GM12878 (cell line): ENCODE measurements at regions not wholly inside any gene's neighbourhood (a gene's known extent, or its start where the extent isn't known, plus 50 kb on each side); places are given as distances from the start of the nearest gene placed in this dataset.

ENCODE experiments used
- ATAC-seq: fragments of 200-7000 bp; cut with Tn5 transposase; 3 replicates; pipeline ENCODE4 v1.9.1; 2020; ENCODE audit warnings: mild to moderate bottlenecking, moderate library complexity
- BruUV-seq: library from RNA; stranded (reverse); fragments of 400-500 nt; replicated peaks from 2 replicates; lab custom pipeline; 2021; lab: Mats Ljungman, UMichigan
- CTCF ChIA-PET: fragments of 300-600 bp; sonication (Branson Sonifier 250); formaldehyde crosslinking; extraction: SDS; loops from one replicate; lab custom pipeline; 2021; ENCODE audit warnings: inconsistent platforms; lab: Yijun Ruan, JAX
- POLR2A ChIA-PET: fragments of 350-600 bp; formaldehyde crosslinking; extraction: SDS; loops from one replicate; lab custom pipeline; 2021; ENCODE audit warnings: inconsistent platforms; lab: Charles Lee
- RAD21 ChIA-PET: fragments of 300-600 bp; sonication (Branson Sonifier 250); formaldehyde crosslinking; loops from one replicate; lab custom pipeline; 2023; ENCODE audit warnings: antibody characterized with exemption; ENCODE audit not compliant: unreplicated experiment; lab: Charles Lee
- SMC1A ChIA-PET: fragments of 300-600 bp; sonication (Branson Sonifier 250); formaldehyde crosslinking; loops from one replicate; lab custom pipeline; 2023; ENCODE audit not compliant: unreplicated experiment, uncharacterized antibody; lab: Charles Lee
- DNase-seq: peaks from one replicate; pipeline ENCODE4 v3.0.0-alpha.2; 2011; ENCODE audit warnings: low read depth, low spot score
- FAIRE-seq: peaks from 3 replicates; lab custom pipeline; 2011; peaks lifted over from hg19 to GRCh38; lab: Jason Lieb, UNC
- H2AFZ ChIP-seq: 2 replicates; pipeline ENCODE4 v1.6.0; 2011; ENCODE audit warnings: low read depth, low read length, control low read depth; ENCODE audit not compliant: control insufficient read depth
- H3K27ac ChIP-seq: 2 replicates; pipeline ENCODE4 v1.5.1; 2011; ENCODE audit warnings: control low read depth; ENCODE audit not compliant: control insufficient read depth, insufficient read depth
- H3K27me3 ChIP-seq, 2 experiments: replicated peaks in 1 of 2; 2 replicates each; pipeline versions ENCODE4 v1.6.0 to v1.6.1; 2011; ENCODE audit warnings: low read length in 1 of 2; ENCODE audit not compliant: control insufficient read depth in 2 of 2, insufficient read depth in 2 of 2
- H3K36me3 ChIP-seq, 2 experiments: 2 replicates each; pipeline ENCODE4 v1.5.1; 2011; ENCODE audit warnings: low read length in 1 of 2; ENCODE audit not compliant: control insufficient read depth in 2 of 2, insufficient read depth in 2 of 2
- H3K4me1 ChIP-seq: 2 replicates; pipeline ENCODE4 v1.6.1; 2011; ENCODE audit warnings: mild to moderate bottlenecking, low read length, moderate library complexity, mixed read lengths; ENCODE audit not compliant: control insufficient read depth, insufficient read depth
- H3K4me2 ChIP-seq: 2 replicates; pipeline ENCODE4 v1.6.0; 2011; ENCODE audit warnings: control low read depth; ENCODE audit not compliant: control insufficient read depth, insufficient read depth
- H3K4me3 ChIP-seq: fragments of 200-600 bp; sonication (generic); 2 replicates; pipeline ENCODE4 v1.5.1; 2016
- H3K79me2 ChIP-seq: 2 replicates; pipeline ENCODE4 v1.6.0; 2011; ENCODE audit warnings: low read length; ENCODE audit not compliant: control insufficient read depth, insufficient read depth
- H3K9ac ChIP-seq: 2 replicates; pipeline ENCODE4 v1.8.0; 2011; ENCODE audit warnings: low read length, control low read depth, mixed read lengths; ENCODE audit not compliant: control insufficient read depth, insufficient read depth
- H3K9me3 ChIP-seq: replicated peaks from 3 replicates; pipeline ENCODE4 v1.5.1; 2011; ENCODE audit warnings: mild to moderate bottlenecking, low read length; ENCODE audit not compliant: control insufficient read depth, insufficient read depth
- H4K20me1 ChIP-seq: 2 replicates; pipeline ENCODE4 v1.6.0; 2011; ENCODE audit not compliant: control insufficient read depth, insufficient read depth
- BCL11A ChIP-seq: IDR thresholded peaks from 2 replicates; pipeline ENCODE4 v1.6.1; 2011; ENCODE audit warnings: low read depth, low read length
- HDAC2 ChIP-seq: fragments of 200-600 bp; sonication (generic); IDR thresholded peaks from 2 replicates; pipeline ENCODE4 v1.6.1; 2017
- MTA3 ChIP-seq: IDR thresholded peaks from 2 replicates; pipeline ENCODE4 v1.6.1; 2012; ENCODE audit warnings: low read length, inconsistent platforms, borderline replicate concordance
- MYB ChIP-seq: fragments of 150-350 bp; IDR thresholded peaks from 2 replicates; pipeline ENCODE4 v1.6.1; 2014; ENCODE audit warnings: mild to moderate bottlenecking, low read depth, low read length, borderline replicate concordance
- NFXL1 ChIP-seq: fragments of 450-650 bp; IDR thresholded peaks from 2 replicates; pipeline ENCODE4 v1.6.1; 2017; ENCODE audit warnings: antibody characterized with exemption, mild to moderate bottlenecking, borderline replicate concordance
- POU2F2 ChIP-seq: IDR thresholded peaks from 3 replicates; pipeline ENCODE4 v1.6.1; 2011; ENCODE audit warnings: low read depth, mild to moderate bottlenecking, low read length, borderline replicate concordance
- RUNX3 ChIP-seq: IDR thresholded peaks from 2 replicates; pipeline ENCODE4 v1.6.1; 2012; ENCODE audit warnings: low read length, inconsistent platforms
- SP1 ChIP-seq: IDR thresholded peaks from one replicate; pipeline ENCODE4 v1.6.1; 2011; ENCODE audit warnings: low read depth, low read length
- SUPT20H ChIP-seq: IDR thresholded peaks from 2 replicates; pipeline ENCODE4 v1.6.1; 2011; ENCODE audit warnings: low read depth, mild to moderate bottlenecking, low read length, moderate library complexity, borderline replicate concordance; ENCODE audit not compliant: control insufficient read depth
- WGBS: methylation state at CpG from one replicate; pipeline ENCODE4 v1.1.6; 2016; ENCODE audit warnings: low lambda C conversion rate; ENCODE audit not compliant: insufficient replicate concordance, insufficient coverage; ENCODE audit errors: missing lambda C conversion rate; 5-methylcytosine and 5-hydroxymethylcytosine counted together
- in situ Hi-C: fragments of 300-500 bp; cut with MboI; formaldehyde crosslinking; loops from 9 replicates; pipeline ENCODE4 v1.14.3; 2018; ENCODE audit warnings: mixed read lengths
- intact Hi-C: fragments of 100-400 bp; cut with micrococcal nuclease; formaldehyde crosslinking; loops from one replicate; pipeline ENCODE4 v1.14.2; 2022; ENCODE audit not compliant: unreplicated experiment
- TF ChIP-seq, protein P1 (sequence below): IDR thresholded peaks from 2 replicates; pipeline ENCODE4 v1.6.1; 2011; ENCODE audit warnings: borderline replicate concordance, low read depth, mild to moderate bottlenecking, moderate library complexity, mixed read lengths, low read length; ENCODE audit not compliant: insufficient read depth; ENCODE audit errors: extremely low read length
- TF ChIP-seq, protein P2 (sequence below): fragments of 450-650 bp; conservative IDR thresholded peaks from 2 replicates; pipeline ENCODE4 v1.6.1; 2017; ENCODE audit warnings: mild to moderate bottlenecking, moderate library complexity

GRCh38 chr22:34913826-34914225 lies 152.1 kb upstream of the ISX start:
- Histone ChIP-seq H2AFZ (no peak overlapping the region), H3K4me1 (no peaks in the 10 kb centered on the region), H3K9me3 (no peaks in the 10 kb centered on the region; the same call in 2 of the 3 replicates), H3K4me2 (no peak overlapping the region), H3K79me2 (no peaks in the 10 kb centered on the region), H3K27ac (no peak overlapping the region), H4K20me1 (no peaks in the 10 kb centered on the region), H3K27me3 (no peaks in the 10 kb centered on the region; a peak in 1 of 4 replicates), H3K4me3 (no peak overlapping the region), H3K9ac (no peak overlapping the region), H3K36me3 (no peaks in the 10 kb centered on the region)
- DNase-seq (no peak), FAIRE-seq (no peak), ATAC-seq (no peak)
- RAD21 ChIA-PET = no interaction called here
- SMC1A ChIA-PET = no interaction called here
- TF ChIP-seq, protein P1, sequence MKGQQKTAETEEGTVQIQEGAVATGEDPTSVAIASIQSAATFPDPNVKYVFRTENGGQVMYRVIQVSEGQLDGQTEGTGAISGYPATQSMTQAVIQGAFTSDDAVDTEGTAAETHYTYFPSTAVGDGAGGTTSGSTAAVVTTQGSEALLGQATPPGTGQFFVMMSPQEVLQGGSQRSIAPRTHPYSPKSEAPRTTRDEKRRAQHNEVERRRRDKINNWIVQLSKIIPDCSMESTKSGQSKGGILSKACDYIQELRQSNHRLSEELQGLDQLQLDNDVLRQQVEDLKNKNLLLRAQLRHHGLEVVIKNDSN = no peak
- TF ChIP-seq MTA3 = no peak
- WGBS = 25% methylated on average over 3 of the region's 3 CpGs
- intact Hi-C loops (no loop called here), in situ Hi-C loops (no loop called here)
- CTCF ChIA-PET = no interaction called here
- no TSS peak for BruUV-seq
- POLR2A ChIA-PET = no interaction called here

DNA sequence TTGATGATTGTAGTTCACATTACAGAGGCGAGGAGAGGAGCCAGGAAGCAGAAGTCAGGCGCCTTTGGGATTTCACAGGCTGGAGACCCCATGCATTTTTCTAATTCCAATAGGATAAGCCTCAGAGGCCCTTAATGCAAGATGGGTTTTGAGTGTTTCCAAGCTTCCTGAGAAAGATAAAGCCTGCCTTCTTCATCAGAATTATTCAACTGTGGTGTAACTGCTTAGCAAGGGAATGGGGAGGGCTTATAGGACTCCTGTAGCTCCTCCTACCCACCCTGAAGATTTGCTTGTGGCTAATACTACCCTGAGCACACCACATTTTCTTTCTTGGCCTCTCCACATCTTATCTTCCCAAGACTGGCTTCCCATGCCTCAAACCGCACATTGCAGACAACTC lies 151.1 kb upstream of the ISX start:
- Histone ChIP-seq H3K4me1 (no peaks in the 10 kb centered on the region), H3K79me2 (no peaks in the 10 kb centered on the region), H3K27ac (no peak overlapping the region), H3K36me3 (no peaks in the 10 kb centered on the region), H2AFZ (no peak overlapping the region), H3K9ac (no peak overlapping the region), H3K4me3 (no peak overlapping the region), H3K4me2 (no peak overlapping the region), H3K27me3 (no peaks in the 10 kb centered on the region; a peak in 1 of 4 replicates), H3K9me3 (no peaks in the 10 kb centered on the region; the same call in 2 of the 3 replicates), H4K20me1 (no peaks in the 10 kb centered on the region)
- in situ Hi-C loops (no loop called here), intact Hi-C loops (no loop called here)
- ATAC-seq = no peak
- RAD21 ChIA-PET = no interaction called here
- CTCF ChIA-PET = no interaction called here
- SMC1A ChIA-PET = no interaction called here
- TF ChIP-seq, protein P2, sequence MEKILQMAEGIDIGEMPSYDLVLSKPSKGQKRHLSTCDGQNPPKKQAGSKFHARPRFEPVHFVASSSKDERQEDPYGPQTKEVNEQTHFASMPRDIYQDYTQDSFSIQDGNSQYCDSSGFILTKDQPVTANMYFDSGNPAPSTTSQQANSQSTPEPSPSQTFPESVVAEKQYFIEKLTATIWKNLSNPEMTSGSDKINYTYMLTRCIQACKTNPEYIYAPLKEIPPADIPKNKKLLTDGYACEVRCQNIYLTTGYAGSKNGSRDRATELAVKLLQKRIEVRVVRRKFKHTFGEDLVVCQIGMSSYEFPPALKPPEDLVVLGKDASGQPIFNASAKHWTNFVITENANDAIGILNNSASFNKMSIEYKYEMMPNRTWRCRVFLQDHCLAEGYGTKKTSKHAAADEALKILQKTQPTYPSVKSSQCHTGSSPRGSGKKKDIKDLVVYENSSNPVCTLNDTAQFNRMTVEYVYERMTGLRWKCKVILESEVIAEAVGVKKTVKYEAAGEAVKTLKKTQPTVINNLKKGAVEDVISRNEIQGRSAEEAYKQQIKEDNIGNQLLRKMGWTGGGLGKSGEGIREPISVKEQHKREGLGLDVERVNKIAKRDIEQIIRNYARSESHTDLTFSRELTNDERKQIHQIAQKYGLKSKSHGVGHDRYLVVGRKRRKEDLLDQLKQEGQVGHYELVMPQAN = no peak
- TF ChIP-seq NFXL1 (no peak), BCL11A (no peak), MYB (no peak), SUPT20H (no peak), RUNX3 (no peak), HDAC2 (no peak), SP1 (no peak), POU2F2 (no peak)
- no peak for FAIRE-seq
- no TSS peak for BruUV-seq
- no peak for DNase-seq
- 29% methylated on average over 3 of the region's 3 CpGs for WGBS
- POLR2A ChIA-PET = no interaction called here
